PC-3 (cell line): ENCODE measurements at regions not wholly inside any gene's neighbourhood (a gene's known extent, or its start where the extent isn't known, plus 50 kb on each side); places are given as distances from the start of the nearest gene placed in this dataset.
"Not testable (repeated sequence)": the region's sequence is repeated elsewhere in the genome, so short reads cannot be mapped to it uniquely, and the experiment has no call there.

Source experiments
- ATAC-seq: fragments of 200-7000 bp; cut with Tn5 transposase; 2 replicates; pipeline ENCODE4 v1.9.1; 2020; ENCODE audit warnings: mild to moderate bottlenecking, moderate library complexity
- BruUV-seq: library from RNA; stranded (reverse); fragments of 400-500 nt; replicated peaks from 2 replicates; lab custom pipeline; 2021; lab: Mats Ljungman, UMichigan
- CTCF ChIA-PET: fragments of 300-600 bp; sonication (Branson Sonifier 250); formaldehyde crosslinking; loops from one replicate; lab custom pipeline; 2022; ENCODE audit warnings: antibody characterized with exemption; lab: Charles Lee
- POLR2A ChIA-PET: fragments of 300-600 bp; sonication (Branson Sonifier 250); formaldehyde crosslinking; loops from one replicate; lab custom pipeline; 2022; ENCODE audit warnings: antibody characterized with exemption; ENCODE audit not compliant: unreplicated experiment; lab: Charles Lee
- DNase-seq: peaks from one replicate; pipeline ENCODE4 v3.0.0-alpha.2; 2015
- H2AFZ ChIP-seq: fragments of 300-600 bp; sonication (generic); 2 replicates; pipeline ENCODE4 v1.6.0; 2016; ENCODE audit warnings: antibody characterized with exemption, low read length
- H3F3A ChIP-seq: fragments of 300-600 bp; sonication (generic); one replicate; pipeline ENCODE4 v1.6.0; 2017; ENCODE audit warnings: antibody characterized with exemption, low read length, control low read depth, mild to moderate bottlenecking; ENCODE audit not compliant: unreplicated experiment
- H3K27ac ChIP-seq: fragments of 300-600 bp; sonication (generic); 2 replicates; pipeline ENCODE4 v1.5.1; 2016; ENCODE audit warnings: mild to moderate bottlenecking, low read length
- H3K27me3 ChIP-seq: fragments of 300-600 bp; sonication (generic); 2 replicates; pipeline ENCODE4 v1.6.1; 2016; ENCODE audit warnings: low read length, mixed read lengths
- H3K36me3 ChIP-seq: fragments of 300-600 bp; sonication (generic); 2 replicates; pipeline ENCODE4 v1.6.1; 2016; ENCODE audit warnings: low read depth, mixed run types, low read length, mixed read lengths
- H3K4me1 ChIP-seq: fragments of 300-600 bp; sonication (generic); 2 replicates; pipeline ENCODE4 v1.5.1; 2016; ENCODE audit warnings: low read length; ENCODE audit not compliant: insufficient read depth
- H3K4me2 ChIP-seq: fragments of 300-600 bp; sonication (generic); 2 replicates; pipeline ENCODE4 v1.6.0; 2016; ENCODE audit warnings: low read length
- H3K4me3 ChIP-seq: fragments of 300-600 bp; sonication (generic); 2 replicates; pipeline ENCODE4 v1.5.1; 2016; ENCODE audit warnings: mild to moderate bottlenecking, low read length, mixed read lengths
- H3K79me2 ChIP-seq: fragments of 300-600 bp; sonication (generic); 2 replicates; pipeline ENCODE4 v1.6.1; 2017; ENCODE audit warnings: low read length, mixed read lengths
- H3K9ac ChIP-seq: fragments of 300-600 bp; sonication (generic); 2 replicates; pipeline ENCODE4 v1.6.0; 2016; ENCODE audit warnings: mild to moderate bottlenecking, low read length
- H3K9me2 ChIP-seq: fragments of 300-600 bp; sonication (generic); replicated peaks from 2 replicates; pipeline ENCODE4 v1.6.1; 2016; ENCODE audit warnings: mixed run types, low read length, mixed read lengths
- H3K9me3 ChIP-seq: fragments of 300-600 bp; sonication (generic); 2 replicates; pipeline ENCODE4 v1.6.1; 2016; ENCODE audit warnings: low read length, mixed read lengths
- H4K20me1 ChIP-seq: fragments of 300-600 bp; sonication (generic); 2 replicates; pipeline ENCODE4 v1.6.1; 2016; ENCODE audit warnings: low read length, mixed read lengths
- EZH2 ChIP-seq: fragments of 300-600 bp; sonication (generic); IDR thresholded peaks from one replicate; pipeline ENCODE4 v1.6.1; 2017; ENCODE audit warnings: antibody characterized with exemption, mild to moderate bottlenecking, low read length; ENCODE audit not compliant: unreplicated experiment
- EZH2phosphoT487 ChIP-seq: fragments of 300-600 bp; sonication (generic); IDR thresholded peaks from 2 replicates; pipeline ENCODE4 v1.6.1; 2018; ENCODE audit warnings: mild to moderate bottlenecking, antibody characterized with exemption, low read length, borderline replicate concordance
- intact Hi-C: fragments of 100-400 bp; cut with micrococcal nuclease; formaldehyde crosslinking; loops from 2 replicates; pipeline ENCODE4 v1.9.0; 2023
- TF ChIP-seq, protein P1 (sequence below): fragments of 300-600 bp; sonication (generic); conservative IDR thresholded peaks from 2 replicates; pipeline ENCODE4 v1.5.1; 2017; ENCODE audit warnings: antibody characterized with exemption, low read depth, mild to moderate bottlenecking, low read length

DNA sequence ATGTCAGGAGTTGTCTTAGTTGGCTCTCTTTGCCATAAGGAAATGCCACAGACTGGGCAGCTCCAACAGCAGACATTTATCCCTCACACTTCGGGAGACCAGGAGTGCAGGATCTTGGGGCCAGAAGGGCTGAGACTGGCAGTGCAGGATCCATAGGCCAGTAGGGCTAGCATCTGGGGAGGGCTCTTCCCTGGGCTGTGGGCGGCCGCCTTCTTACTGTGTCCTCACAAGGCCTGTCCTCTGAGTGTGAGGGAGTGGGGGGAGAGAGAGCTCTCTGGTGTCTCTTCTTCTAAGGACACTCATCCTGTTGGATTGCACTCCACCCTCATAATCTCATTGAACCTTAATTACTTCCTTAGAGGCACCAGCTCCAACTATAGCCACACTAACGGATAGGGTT lies 87.5 kb upstream of the LRPAP1 start:
- H3K4me1 ChIP-seq, H3K27me3 ChIP-seq, DNase-seq, H4K20me1 ChIP-seq, H3K36me3 ChIP-seq, H3F3A ChIP-seq, H3K9me2 ChIP-seq, H2AFZ ChIP-seq, CTCF ChIA-PET, H3K4me2 ChIP-seq, H3K27ac ChIP-seq, H3K79me2 ChIP-seq, ATAC-seq, H3K9me3 ChIP-seq, POLR2A ChIA-PET, intact Hi-C loops, H3K4me3 ChIP-seq, H3K9ac ChIP-seq, BruUV-seq: not testable (repeated sequence)

DNA sequence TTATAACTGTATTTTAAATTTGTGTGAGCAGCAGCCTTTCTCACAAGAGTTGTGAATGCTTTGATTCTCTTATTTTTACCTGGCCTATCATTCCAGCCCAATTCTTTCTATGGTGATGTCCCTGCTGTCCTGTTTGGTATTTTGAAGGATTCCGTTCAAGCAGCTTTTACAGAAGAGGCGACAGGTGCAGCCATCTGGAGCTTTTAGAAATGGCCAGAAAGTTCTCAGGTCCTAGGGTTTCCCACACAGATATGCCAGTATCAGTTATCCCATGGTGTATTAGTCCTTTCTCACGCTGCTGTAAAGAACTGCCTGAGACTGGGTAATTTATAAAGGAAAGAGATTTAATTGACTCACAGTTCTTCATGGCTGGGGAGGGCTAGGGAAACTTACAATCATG lies 86.1 kb upstream of the LRPAP1 start:
- H3F3A ChIP-seq, DNase-seq, H3K9me2 ChIP-seq, H2AFZ ChIP-seq, CTCF ChIA-PET, H3K9ac ChIP-seq, intact Hi-C loops, H3K27me3 ChIP-seq, BruUV-seq, H3K4me2 ChIP-seq, H4K20me1 ChIP-seq, POLR2A ChIA-PET, H3K27ac ChIP-seq, H3K4me1 ChIP-seq, H3K79me2 ChIP-seq, H3K36me3 ChIP-seq, H3K4me3 ChIP-seq, H3K9me3 ChIP-seq, ATAC-seq: not testable (repeated sequence)

DNA sequence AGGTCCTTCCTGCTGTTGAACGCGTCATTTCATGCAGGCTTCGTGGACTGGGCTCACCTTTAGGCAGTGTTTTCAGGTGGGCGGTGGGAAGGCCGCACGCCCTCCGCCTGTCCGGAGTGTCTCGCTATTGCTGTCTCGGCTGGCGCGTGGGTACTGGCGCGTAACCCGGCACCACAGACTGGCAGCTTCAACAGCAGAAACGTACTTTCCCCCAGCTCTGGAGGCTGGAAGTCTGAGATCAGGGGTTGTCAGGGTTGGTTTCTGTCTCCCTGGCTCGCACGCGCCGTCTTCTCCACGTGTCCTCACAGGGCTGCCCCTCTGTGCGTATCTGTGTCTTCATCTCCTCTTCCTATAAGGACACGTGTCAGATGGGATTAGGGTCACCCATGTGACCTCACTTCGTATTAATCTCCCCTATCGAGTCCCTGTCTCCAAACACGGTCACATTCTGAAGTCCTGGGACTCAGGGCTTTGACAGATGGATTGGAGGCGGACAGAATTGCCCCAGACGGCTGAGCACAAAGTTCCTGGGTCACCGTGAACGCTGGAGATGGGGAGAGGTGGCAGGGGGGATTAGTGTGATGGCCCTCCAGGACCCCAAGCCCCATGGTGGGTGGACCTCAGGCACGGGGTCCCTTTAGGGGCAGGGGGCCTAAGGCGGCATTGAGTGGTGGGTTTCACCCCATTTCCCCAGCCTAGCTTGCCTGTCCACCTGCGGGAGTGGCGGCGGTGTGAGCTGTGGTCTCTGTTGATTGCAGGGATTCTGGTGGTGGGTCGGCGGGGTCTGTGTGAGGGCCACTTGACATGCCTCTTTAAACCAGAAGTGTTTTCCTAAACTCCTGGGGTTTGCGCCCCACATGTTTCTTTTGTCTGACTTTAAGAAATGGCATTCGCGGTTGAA lies 83.4 kb upstream of the LRPAP1 start:
- no peaks in the 10 kb centered on the region for H3K36me3 ChIP-seq
- H3K27ac ChIP-seq = no peak overlapping the region
- H3F3A ChIP-seq = no peaks in the 10 kb centered on the region
- TF ChIP-seq EZH2 = no peak
- TF ChIP-seq EZH2phosphoT487 = no peak
- TF ChIP-seq, protein P1, sequence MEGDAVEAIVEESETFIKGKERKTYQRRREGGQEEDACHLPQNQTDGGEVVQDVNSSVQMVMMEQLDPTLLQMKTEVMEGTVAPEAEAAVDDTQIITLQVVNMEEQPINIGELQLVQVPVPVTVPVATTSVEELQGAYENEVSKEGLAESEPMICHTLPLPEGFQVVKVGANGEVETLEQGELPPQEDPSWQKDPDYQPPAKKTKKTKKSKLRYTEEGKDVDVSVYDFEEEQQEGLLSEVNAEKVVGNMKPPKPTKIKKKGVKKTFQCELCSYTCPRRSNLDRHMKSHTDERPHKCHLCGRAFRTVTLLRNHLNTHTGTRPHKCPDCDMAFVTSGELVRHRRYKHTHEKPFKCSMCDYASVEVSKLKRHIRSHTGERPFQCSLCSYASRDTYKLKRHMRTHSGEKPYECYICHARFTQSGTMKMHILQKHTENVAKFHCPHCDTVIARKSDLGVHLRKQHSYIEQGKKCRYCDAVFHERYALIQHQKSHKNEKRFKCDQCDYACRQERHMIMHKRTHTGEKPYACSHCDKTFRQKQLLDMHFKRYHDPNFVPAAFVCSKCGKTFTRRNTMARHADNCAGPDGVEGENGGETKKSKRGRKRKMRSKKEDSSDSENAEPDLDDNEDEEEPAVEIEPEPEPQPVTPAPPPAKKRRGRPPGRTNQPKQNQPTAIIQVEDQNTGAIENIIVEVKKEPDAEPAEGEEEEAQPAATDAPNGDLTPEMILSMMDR = no peak
- H3K4me1 ChIP-seq = no peaks in the 10 kb centered on the region
- no peaks in the 10 kb centered on the region for H3K9me2 ChIP-seq
- POLR2A ChIA-PET = no interaction called here
- intact Hi-C loops = no loop called here
- CTCF ChIA-PET = no interaction called here
- H4K20me1 ChIP-seq = no peaks in the 10 kb centered on the region
- no peak overlapping the region for H2AFZ ChIP-seq
- no peaks in the 10 kb centered on the region for H3K9me3 ChIP-seq
- ATAC-seq = no peak
- no peak overlapping the region for H3K4me2 ChIP-seq
- DNase-seq = no peak
- BruUV-seq = no TSS peak
- H3K79me2 ChIP-seq = no peaks in the 10 kb centered on the region
- H3K27me3 ChIP-seq = no peaks in the 10 kb centered on the region
- H3K9ac ChIP-seq = no peak overlapping the region
- H3K4me3 ChIP-seq = no peak overlapping the region

DNA sequence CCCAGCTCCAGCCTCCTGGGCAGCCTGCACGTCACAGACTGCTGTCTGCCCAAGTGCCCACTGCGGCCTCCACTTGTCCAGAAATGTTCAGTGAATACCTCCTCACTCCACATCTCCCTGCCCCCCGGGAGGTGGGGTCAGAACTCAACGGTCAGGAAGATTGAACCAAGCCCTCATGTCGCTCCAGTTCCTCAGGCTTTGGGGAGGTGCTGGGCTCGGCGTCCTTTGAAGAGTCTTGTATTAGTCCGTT lies 82.4 kb upstream of the LRPAP1 start:
- no peak for DNase-seq
- Histone ChIP-seq H3K79me2 (no peaks in the 10 kb centered on the region), H4K20me1 (no peaks in the 10 kb centered on the region), H3K4me3 (no peak overlapping the region), H3K9ac (no peak overlapping the region), H3K27ac (no peak overlapping the region), H3K9me2 (no peaks in the 10 kb centered on the region), H3K4me1 (no peaks in the 10 kb centered on the region), H3K36me3 (no peaks in the 10 kb centered on the region), H3F3A (no peaks in the 10 kb centered on the region), H2AFZ (no peak overlapping the region), H3K9me3 (no peaks in the 10 kb centered on the region), H3K27me3 (no peaks in the 10 kb centered on the region), H3K4me2 (no peak overlapping the region)
- TF ChIP-seq EZH2phosphoT487 = no peak
- TF ChIP-seq, protein P1 = no peak
- TF ChIP-seq EZH2 = no peak
- POLR2A ChIA-PET = no interaction called here
- BruUV-seq = no TSS peak
- intact Hi-C loops = no loop called here
- ATAC-seq = no peak
- CTCF ChIA-PET = no interaction called here
